Muscle layer of colon (tissue), 2 donors: ENCODE measurements at regions not wholly inside any gene's neighbourhood (a gene's known extent, or its start where the extent isn't known, plus 50 kb on each side); places are given as distances from the start of the nearest gene placed in this dataset.

Experiments
- H3K27ac ChIP-seq: one replicate; pipeline ENCODE4 v1.7.0; 2013; ENCODE audit warnings: low read depth, mild to moderate bottlenecking, low read length, moderate library complexity
- H3K27me3 ChIP-seq, 2 donors: one replicate each; pipeline ENCODE4 v1.7.0; 2013; ENCODE audit warnings: low read length in 2 of 2, mild to moderate bottlenecking in 2 of 2; ENCODE audit not compliant: insufficient read depth in 2 of 2, control insufficient read depth in 1 of 2
- H3K36me3 ChIP-seq: one replicate; pipeline ENCODE4 v1.7.0; 2013; ENCODE audit warnings: mild to moderate bottlenecking, low read length; ENCODE audit not compliant: insufficient read depth
- H3K4me1 ChIP-seq: one replicate; pipeline ENCODE4 v1.7.0; 2013; ENCODE audit warnings: mild to moderate bottlenecking, low read length; ENCODE audit not compliant: insufficient read depth
- H3K4me3 ChIP-seq, 2 donors: one replicate each; pipeline ENCODE4 v1.7.0; 2013; ENCODE audit warnings: low read length in 2 of 2, low read depth in 1 of 2, mild to moderate bottlenecking in 1 of 2, moderate library complexity in 1 of 2
- H3K9ac ChIP-seq: one replicate; pipeline ENCODE4 v1.7.0; 2013; ENCODE audit warnings: low read length
- H3K9me3 ChIP-seq: one replicate; pipeline ENCODE4 v1.7.0; 2013; ENCODE audit warnings: mild to moderate bottlenecking, low read length
- donor health status: abdominal sarcoma.
- donor health status: Adenocarcinoma of cecum.

GRCh38 chr12:25040593-25040992, 91.7 kb upstream of the BCAT1 start:
- Histone ChIP-seq H3K36me3 (no peaks in the 10 kb centered on the region), H3K27me3 (no peaks in the 10 kb centered on the region), H3K9me3 (no peaks in the 10 kb centered on the region), H3K27ac (no peak overlapping the region), H3K4me1 (no peaks in the 10 kb centered on the region), H3K9ac (no peak overlapping the region), H3K4me3 (no peak overlapping the region)

GRCh38 chr12:25034676-25035075, 85.8 kb upstream of the BCAT1 start:
- no peaks in the 10 kb centered on the region for H3K9me3 ChIP-seq
- H3K9ac ChIP-seq = no peak overlapping the region
- H3K27ac ChIP-seq = no peak overlapping the region
- H3K4me3 ChIP-seq = no peak overlapping the region
- no peaks in the 10 kb centered on the region for H3K4me1 ChIP-seq
- H3K36me3 ChIP-seq = no peaks in the 10 kb centered on the region
- H3K27me3 ChIP-seq = no peaks in the 10 kb centered on the region

- Histone ChIP-seq H3K4me3 (no peak overlapping the region), H3K9me3 (no peaks in the 10 kb centered on the region), H3K4me1 (no peaks in the 10 kb centered on the region), H3K9ac (no peak overlapping the region), H3K27ac (no peak overlapping the region), H3K36me3 (no peaks in the 10 kb centered on the region), H3K27me3 (no peaks in the 10 kb centered on the region)
Observed at GRCh38 chr12:25025951-25026490, 77.1 kb upstream of the BCAT1 start.

- Histone ChIP-seq H3K9ac (no peak overlapping the region), H3K27me3 (no peaks in the 10 kb centered on the region), H3K4me1 (no peaks in the 10 kb centered on the region), H3K9me3 (no peaks in the 10 kb centered on the region), H3K27ac (no peak overlapping the region), H3K4me3 (no peak overlapping the region), H3K36me3 (no peaks in the 10 kb centered on the region)
Observed at GRCh38 chr12:25025260-25025659, 76.4 kb upstream of the BCAT1 start.

- Histone ChIP-seq H3K27ac (no peak overlapping the region), H3K4me3 (no peak overlapping the region), H3K9ac (no peak overlapping the region), H3K27me3 (no peaks in the 10 kb centered on the region), H3K4me1 (no peaks in the 10 kb centered on the region), H3K36me3 (no peaks in the 10 kb centered on the region), H3K9me3 (no peaks in the 10 kb centered on the region)
Observed at GRCh38 chr12:25023808-25024207, 74.9 kb upstream of the BCAT1 start.

GRCh38 chr12:25020621-25021243, 71.8 kb upstream of the BCAT1 start:
- H3K27me3 ChIP-seq = no peaks in the 10 kb centered on the region
- H3K4me3 ChIP-seq = no peak overlapping the region
- no peaks in the 10 kb centered on the region for H3K4me1 ChIP-seq
- no peak overlapping the region for H3K27ac ChIP-seq
- no peak overlapping the region for H3K9ac ChIP-seq
- no peaks in the 10 kb centered on the region for H3K36me3 ChIP-seq
- H3K9me3 ChIP-seq = no peaks in the 10 kb centered on the region

GRCh38 chr12:25018146-25018545, 69.2 kb upstream of the BCAT1 start:
- Histone ChIP-seq H3K27ac (no peak overlapping the region), H3K36me3 (no peaks in the 10 kb centered on the region), H3K4me3 (no peak overlapping the region), H3K27me3 (no peaks in the 10 kb centered on the region), H3K9me3 (no peaks in the 10 kb centered on the region), H3K9ac (no peak overlapping the region), H3K4me1 (no peaks in the 10 kb centered on the region)

GRCh38 chr12:25017336-25017735, 68.4 kb upstream of the BCAT1 start:
- Histone ChIP-seq H3K9me3 (no peaks in the 10 kb centered on the region), H3K27me3 (no peaks in the 10 kb centered on the region), H3K4me3 (no peak overlapping the region), H3K9ac (no peak overlapping the region), H3K4me1 (no peaks in the 10 kb centered on the region), H3K36me3 (no peaks in the 10 kb centered on the region), H3K27ac (no peak overlapping the region)

GRCh38 chr12:25014961-25015360, 66.1 kb upstream of the BCAT1 start:
- Histone ChIP-seq H3K27me3 (no peaks in the 10 kb centered on the region), H3K9ac (no peak overlapping the region), H3K4me1 (no peaks in the 10 kb centered on the region), H3K36me3 (no peaks in the 10 kb centered on the region), H3K9me3 (no peaks in the 10 kb centered on the region), H3K27ac (no peak overlapping the region), H3K4me3 (no peak overlapping the region)

- H3K27ac ChIP-seq = no peak overlapping the region
- H3K9me3 ChIP-seq = no peaks in the 10 kb centered on the region
- H3K9ac ChIP-seq = no peak overlapping the region
- H3K4me3 ChIP-seq = no peak overlapping the region
- no peaks in the 10 kb centered on the region for H3K4me1 ChIP-seq
- no peaks in the 10 kb centered on the region for H3K27me3 ChIP-seq
- H3K36me3 ChIP-seq = no peaks in the 10 kb centered on the region
Observed at GRCh38 chr12:25013061-25013460, 64.2 kb upstream of the BCAT1 start.

- Histone ChIP-seq H3K4me1 (no peaks in the 10 kb centered on the region), H3K36me3 (no peaks in the 10 kb centered on the region), H3K27ac (no peak overlapping the region), H3K4me3 (no peak overlapping the region), H3K27me3 (no peaks in the 10 kb centered on the region), H3K9me3 (no peaks in the 10 kb centered on the region), H3K9ac (no peak overlapping the region)
Observed at GRCh38 chr12:25009496-25010092, 60.7 kb upstream of the BCAT1 start.

GRCh38 chr12:25005376-25005775, 56.5 kb upstream of the BCAT1 start:
- Histone ChIP-seq H3K9ac (no peak overlapping the region), H3K36me3 (no peaks in the 10 kb centered on the region), H3K27ac (no peak overlapping the region)

More at GRCh38 chr12:25005376-25005775, 56.5 kb upstream of the BCAT1 start:
- H3K4me1 ChIP-seq = no peaks in the 10 kb centered on the region
- H3K4me3 ChIP-seq = no peak overlapping the region
- H3K9me3 ChIP-seq = no peaks in the 10 kb centered on the region
- no peaks in the 10 kb centered on the region for H3K27me3 ChIP-seq
